Keratinocyte (primary cell): ENCODE measurements at regions not wholly inside any gene's neighbourhood (a gene's known extent, or its start where the extent isn't known, plus 50 kb on each side); places are given as distances from the start of the nearest gene placed in this dataset.

Experiments used
- EZH2 ChIP-seq: IDR thresholded peaks from one replicate; pipeline ENCODE4 v1.6.1; 2012; ENCODE audit warnings: inconsistent platforms, mild to moderate bottlenecking, low read length, moderate library complexity
- TF ChIP-seq, protein P1 (sequence below), 3 experiments: IDR thresholded peaks in 1 of 3; conservative IDR thresholded peaks in 1 of 3; optimal IDR thresholded peaks in 1 of 3; 2 replicates in 2 of 3; 3 replicates in 1 of 3; pipeline versions ENCODE3 to v1.5.1; 2011; ENCODE audit warnings: low read length in 3 of 3, mild to moderate bottlenecking in 3 of 3, moderate library complexity in 2 of 3, control low read depth in 1 of 3, inconsistent platforms in 1 of 3; ENCODE audit not compliant: insufficient read depth in 2 of 3; ENCODE audit errors: extremely low read depth in 1 of 3

GRCh38 chr14:97747316-97747715, 950.1 kb downstream of the VRK1 start:
- TF ChIP-seq, protein P1, sequence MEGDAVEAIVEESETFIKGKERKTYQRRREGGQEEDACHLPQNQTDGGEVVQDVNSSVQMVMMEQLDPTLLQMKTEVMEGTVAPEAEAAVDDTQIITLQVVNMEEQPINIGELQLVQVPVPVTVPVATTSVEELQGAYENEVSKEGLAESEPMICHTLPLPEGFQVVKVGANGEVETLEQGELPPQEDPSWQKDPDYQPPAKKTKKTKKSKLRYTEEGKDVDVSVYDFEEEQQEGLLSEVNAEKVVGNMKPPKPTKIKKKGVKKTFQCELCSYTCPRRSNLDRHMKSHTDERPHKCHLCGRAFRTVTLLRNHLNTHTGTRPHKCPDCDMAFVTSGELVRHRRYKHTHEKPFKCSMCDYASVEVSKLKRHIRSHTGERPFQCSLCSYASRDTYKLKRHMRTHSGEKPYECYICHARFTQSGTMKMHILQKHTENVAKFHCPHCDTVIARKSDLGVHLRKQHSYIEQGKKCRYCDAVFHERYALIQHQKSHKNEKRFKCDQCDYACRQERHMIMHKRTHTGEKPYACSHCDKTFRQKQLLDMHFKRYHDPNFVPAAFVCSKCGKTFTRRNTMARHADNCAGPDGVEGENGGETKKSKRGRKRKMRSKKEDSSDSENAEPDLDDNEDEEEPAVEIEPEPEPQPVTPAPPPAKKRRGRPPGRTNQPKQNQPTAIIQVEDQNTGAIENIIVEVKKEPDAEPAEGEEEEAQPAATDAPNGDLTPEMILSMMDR (optimal IDR thresholded peaks at IDR 0.05 in 1 of 3, IDR thresholded peaks at IDR 0.05 in 1 of 3, conservative IDR thresholded peaks at IDR 0.05 in 1 of 3; ENCODE audit: extremely low read depth in 1 of 3, insufficient read depth in 2 of 3, low read length in 3 of 3), result no peak
- no peak for TF ChIP-seq EZH2
